Peyer's patch (tissue), 4 donors: ENCODE measurements at regions not wholly inside any gene's neighbourhood (a gene's known extent, or its start where the extent isn't known, plus 50 kb on each side); places are given as distances from the start of the nearest gene placed in this dataset.

ENCODE experiments used
- POLR2A ChIP-seq, 2 donors: fragments of 450-650 bp; IDR thresholded peaks; one replicate each; pipeline ENCODE4 v1.5.1; 2017; ENCODE audit warnings: antibody characterized with exemption in 2 of 2, mild to moderate bottlenecking in 2 of 2, moderate library complexity in 2 of 2
- TF ChIP-seq, protein P1 (sequence below), 6 experiments: fragments of 450-650 bp in 4 of 6; fragments of 200-600 bp in 2 of 6; sonication (generic) in 1 of 6; IDR thresholded peaks; one replicate each; pipeline ENCODE4 v1.5.1; 2017 to 2019; ENCODE audit warnings: antibody characterized with exemption in 6 of 6, mild to moderate bottlenecking in 3 of 6, moderate library complexity in 1 of 6

DNA sequence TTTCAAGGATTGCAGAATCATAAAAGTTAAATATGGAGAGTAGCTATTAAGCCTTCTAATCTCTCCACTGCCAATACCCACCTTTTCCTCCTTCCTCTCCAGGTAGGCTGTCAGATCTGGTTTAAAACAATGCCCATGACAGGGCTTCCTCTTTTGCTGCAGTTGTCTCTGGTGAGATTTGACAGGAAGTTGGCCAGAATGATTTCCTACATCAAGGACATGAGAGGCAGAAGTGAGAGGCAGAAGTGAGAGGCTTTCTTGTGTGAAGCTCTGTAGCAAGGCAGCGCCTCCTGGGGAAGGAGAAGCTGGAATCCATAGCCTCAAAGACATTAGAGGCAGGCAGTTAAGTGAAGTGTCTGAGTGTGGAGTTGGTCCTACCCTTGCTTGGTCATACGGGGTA lies 385.7 kb downstream of the HRH4 start:
- TF ChIP-seq, protein P1, sequence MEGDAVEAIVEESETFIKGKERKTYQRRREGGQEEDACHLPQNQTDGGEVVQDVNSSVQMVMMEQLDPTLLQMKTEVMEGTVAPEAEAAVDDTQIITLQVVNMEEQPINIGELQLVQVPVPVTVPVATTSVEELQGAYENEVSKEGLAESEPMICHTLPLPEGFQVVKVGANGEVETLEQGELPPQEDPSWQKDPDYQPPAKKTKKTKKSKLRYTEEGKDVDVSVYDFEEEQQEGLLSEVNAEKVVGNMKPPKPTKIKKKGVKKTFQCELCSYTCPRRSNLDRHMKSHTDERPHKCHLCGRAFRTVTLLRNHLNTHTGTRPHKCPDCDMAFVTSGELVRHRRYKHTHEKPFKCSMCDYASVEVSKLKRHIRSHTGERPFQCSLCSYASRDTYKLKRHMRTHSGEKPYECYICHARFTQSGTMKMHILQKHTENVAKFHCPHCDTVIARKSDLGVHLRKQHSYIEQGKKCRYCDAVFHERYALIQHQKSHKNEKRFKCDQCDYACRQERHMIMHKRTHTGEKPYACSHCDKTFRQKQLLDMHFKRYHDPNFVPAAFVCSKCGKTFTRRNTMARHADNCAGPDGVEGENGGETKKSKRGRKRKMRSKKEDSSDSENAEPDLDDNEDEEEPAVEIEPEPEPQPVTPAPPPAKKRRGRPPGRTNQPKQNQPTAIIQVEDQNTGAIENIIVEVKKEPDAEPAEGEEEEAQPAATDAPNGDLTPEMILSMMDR (IDR thresholded peaks at IDR 0.05), result no peak
- TF ChIP-seq POLR2A (IDR thresholded peaks at IDR 0.05), result no peak
